Kidney (tissue), 13 donors: ENCODE measurements at regions not wholly inside any gene's neighbourhood (a gene's known extent, or its start where the extent isn't known, plus 50 kb on each side); places are given as distances from the start of the nearest gene placed in this dataset.

Experiments used
- DNase-seq, 5 donors: peaks; one replicate each; pipeline ENCODE4 v3.0.0-alpha.2; 2013 to 2020
- FAIRE-seq: peaks from 2 replicates; lab custom pipeline; 2012; peaks lifted over from hg19 to GRCh38; lab: Jason Lieb, UNC
- H3K27ac ChIP-seq, 2 donors: one replicate each; pipeline ENCODE4 v1.7.0; 2013; ENCODE audit warnings: low read depth in 2 of 2, low read length in 2 of 2, inconsistent platforms in 1 of 2
- H3K27me3 ChIP-seq: one replicate; pipeline ENCODE4 v1.7.1; 2013; ENCODE audit warnings: low read length, inconsistent platforms; ENCODE audit not compliant: control insufficient read depth, insufficient read depth
- H3K36me3 ChIP-seq, 3 donors: one replicate each; pipeline versions ENCODE4 v1.7.0 to v1.7.1; 2013; ENCODE audit warnings: low read length in 3 of 3, control low read depth in 1 of 3, inconsistent platforms in 1 of 3; ENCODE audit not compliant: insufficient read depth in 3 of 3, control insufficient read depth in 2 of 3
- H3K4me1 ChIP-seq, 3 donors: one replicate each; pipeline versions ENCODE4 v1.7.0 to v1.7.1; 2013; ENCODE audit warnings: low read length in 3 of 3, inconsistent platforms in 1 of 3, low read depth in 1 of 3; ENCODE audit not compliant: control insufficient read depth in 2 of 3, insufficient read depth in 2 of 3
- H3K4me3 ChIP-seq, 3 donors: one replicate each; pipeline versions ENCODE4 v1.7.0 to v1.8.1; 2013; ENCODE audit warnings: low read length in 3 of 3, control low read depth in 1 of 3, inconsistent platforms in 1 of 3
- H3K9ac ChIP-seq, 3 donors: one replicate each; pipeline versions ENCODE4 v1.7.0 to v1.7.1; 2013; ENCODE audit warnings: low read length in 3 of 3, control low read depth in 1 of 3, inconsistent platforms in 1 of 3
- H3K9me3 ChIP-seq, 3 donors: one replicate each; pipeline versions ENCODE4 v1.7.0 to v1.7.1; 2013; ENCODE audit warnings: low read length in 3 of 3, control low read depth in 1 of 3, inconsistent platforms in 1 of 3; ENCODE audit not compliant: control insufficient read depth in 2 of 3, insufficient read depth in 1 of 3
- intact Hi-C: fragments of 100-400 bp; cut with DNase I; formaldehyde crosslinking; loops from one replicate; pipeline ENCODE4 v1.11.1; 2022
- TF ChIP-seq, protein P1 (sequence below): IDR thresholded peaks from 3 replicates; pipeline ENCODE4 v1.5.1; 2012; ENCODE audit warnings: mild to moderate bottlenecking, moderate library complexity, borderline replicate concordance; ENCODE audit not compliant: insufficient read depth; ENCODE audit errors: extremely low read depth
- donor health status: control.
- donor health status: control.
- donor health status: control.
- donor health status: control.
- donor health status: control.
- donor health status: DM: yes; HTN: yes; CAD: no.
- donor health status: Normal renal cell carcinoma (clear cell type).

DNA sequence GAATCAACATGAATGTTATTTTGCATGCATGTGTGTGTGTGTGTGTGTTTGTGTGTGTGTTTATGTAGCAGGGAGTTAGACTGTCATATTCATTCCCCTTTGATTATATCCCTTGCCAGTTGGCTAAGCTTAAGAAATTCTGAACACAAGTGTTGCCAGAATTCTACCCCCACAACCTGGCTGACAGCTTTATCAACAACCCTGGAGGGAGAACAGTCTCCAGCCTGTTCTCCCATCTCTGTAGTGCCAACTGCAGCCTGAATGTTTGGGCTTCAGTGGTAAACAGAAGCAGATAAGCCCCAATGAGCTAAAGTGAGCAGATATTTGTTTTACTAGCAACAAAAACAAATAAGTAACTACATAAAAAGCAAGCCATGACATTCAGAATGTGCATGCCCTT is 162.6 kb upstream of the ABI3BP start:
- Histone ChIP-seq H3K9me3 (no peaks in the 10 kb centered on the region), H3K27ac (no peak overlapping the region), H3K4me1 (no peaks in the 10 kb centered on the region), H3K9ac (no peak overlapping the region), H3K36me3 (no peaks in the 10 kb centered on the region), H3K4me3 (no peak overlapping the region), H3K27me3 (no peaks in the 10 kb centered on the region)
- TF ChIP-seq, protein P1, sequence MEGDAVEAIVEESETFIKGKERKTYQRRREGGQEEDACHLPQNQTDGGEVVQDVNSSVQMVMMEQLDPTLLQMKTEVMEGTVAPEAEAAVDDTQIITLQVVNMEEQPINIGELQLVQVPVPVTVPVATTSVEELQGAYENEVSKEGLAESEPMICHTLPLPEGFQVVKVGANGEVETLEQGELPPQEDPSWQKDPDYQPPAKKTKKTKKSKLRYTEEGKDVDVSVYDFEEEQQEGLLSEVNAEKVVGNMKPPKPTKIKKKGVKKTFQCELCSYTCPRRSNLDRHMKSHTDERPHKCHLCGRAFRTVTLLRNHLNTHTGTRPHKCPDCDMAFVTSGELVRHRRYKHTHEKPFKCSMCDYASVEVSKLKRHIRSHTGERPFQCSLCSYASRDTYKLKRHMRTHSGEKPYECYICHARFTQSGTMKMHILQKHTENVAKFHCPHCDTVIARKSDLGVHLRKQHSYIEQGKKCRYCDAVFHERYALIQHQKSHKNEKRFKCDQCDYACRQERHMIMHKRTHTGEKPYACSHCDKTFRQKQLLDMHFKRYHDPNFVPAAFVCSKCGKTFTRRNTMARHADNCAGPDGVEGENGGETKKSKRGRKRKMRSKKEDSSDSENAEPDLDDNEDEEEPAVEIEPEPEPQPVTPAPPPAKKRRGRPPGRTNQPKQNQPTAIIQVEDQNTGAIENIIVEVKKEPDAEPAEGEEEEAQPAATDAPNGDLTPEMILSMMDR: no peak
- DNase-seq (peak in 1 of 5 donors; percentile 23), FAIRE-seq (no peak)
- intact Hi-C loops: no loop called here

DNA sequence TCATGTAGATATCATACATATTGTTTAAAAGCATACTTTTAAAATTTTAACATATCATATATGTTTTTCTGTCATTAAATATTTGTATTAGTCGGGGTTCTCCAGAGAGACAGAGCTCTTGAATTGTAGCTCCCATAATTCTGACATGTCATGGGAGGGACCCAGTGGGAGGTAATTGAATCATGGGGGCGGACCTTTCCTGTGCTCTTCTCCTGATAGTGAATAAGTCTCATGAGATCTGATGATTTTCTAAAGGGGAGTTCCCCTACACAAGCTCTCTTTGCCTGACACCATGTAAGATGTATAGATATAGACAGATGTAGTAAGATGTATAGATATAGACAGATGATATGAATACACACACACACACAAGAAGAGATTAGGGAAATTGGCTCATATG is 161.2 kb upstream of the ABI3BP start:
- intact Hi-C loops: no loop called here
- no peak overlapping the region for H3K9ac ChIP-seq
- no peak overlapping the region for H3K4me3 ChIP-seq
- H3K27me3 ChIP-seq: no peaks in the 10 kb centered on the region
- H3K36me3 ChIP-seq: no peaks in the 10 kb centered on the region
- TF ChIP-seq, protein P1: no peak
- DNase-seq (no peak), FAIRE-seq (no peak)
- H3K4me1 ChIP-seq: no peaks in the 10 kb centered on the region
- no peaks in the 10 kb centered on the region for H3K9me3 ChIP-seq
- H3K27ac ChIP-seq: no peak overlapping the region

DNA sequence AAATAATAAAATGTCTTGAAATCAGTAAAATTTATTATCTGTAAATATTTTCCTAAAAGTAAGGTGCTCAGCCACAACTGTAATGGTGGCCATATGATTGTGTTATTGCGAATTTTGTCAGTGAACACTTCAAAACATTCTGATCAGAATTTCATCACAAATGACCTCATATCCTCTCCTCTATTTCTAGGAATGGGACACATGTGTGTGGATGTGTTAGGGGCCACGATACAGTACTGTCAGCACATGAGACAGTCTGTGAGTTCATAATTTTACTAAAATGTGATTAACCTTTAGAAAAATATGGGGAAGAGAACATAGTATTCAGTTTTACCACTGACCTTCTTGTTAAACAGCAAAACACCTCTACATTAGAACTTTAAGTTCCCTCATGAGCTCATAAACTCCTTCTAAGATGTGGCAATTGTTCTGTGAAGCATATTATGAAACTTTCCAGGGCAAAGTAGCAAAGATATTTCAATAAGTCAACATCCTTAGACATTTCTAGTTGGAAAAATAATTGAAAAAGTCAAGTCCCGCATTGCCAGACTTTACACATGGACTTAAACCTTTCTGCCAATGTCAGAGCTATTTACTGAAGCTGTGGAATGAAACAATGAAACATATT is 158.2 kb upstream of the ABI3BP start:
- no peaks in the 10 kb centered on the region for H3K27me3 ChIP-seq
- no peak overlapping the region for H3K27ac ChIP-seq
- TF ChIP-seq, protein P1: no peak
- H3K36me3 ChIP-seq: no peaks in the 10 kb centered on the region
- DNase-seq: no peak
- H3K4me3 ChIP-seq: no peak overlapping the region
- no peaks in the 10 kb centered on the region for H3K9me3 ChIP-seq
- no peaks in the 10 kb centered on the region for H3K4me1 ChIP-seq
- no peak overlapping the region for H3K9ac ChIP-seq
- no peak for FAIRE-seq
- intact Hi-C loops: no loop called here

DNA sequence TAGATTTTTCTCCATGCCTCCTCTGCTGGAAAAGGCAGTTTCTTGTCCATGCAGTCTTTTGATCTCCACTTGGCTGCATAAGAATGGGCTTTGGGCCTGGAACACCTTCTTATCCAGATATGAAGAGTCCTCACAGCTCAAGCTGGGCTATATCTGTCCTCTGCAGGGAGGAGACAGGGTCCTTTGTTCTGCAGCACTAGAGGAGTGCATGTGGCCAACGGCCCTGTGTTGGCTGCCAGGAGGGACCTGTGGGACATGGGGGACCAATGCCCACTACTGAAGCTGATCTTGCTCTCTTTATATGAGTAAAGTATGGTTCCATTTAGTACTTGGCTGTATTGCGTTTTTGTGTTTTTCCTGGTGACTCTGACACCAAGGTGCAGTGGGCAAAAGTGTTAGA is 157.3 kb upstream of the ABI3BP start:
- Histone ChIP-seq H3K4me1 (no peaks in the 10 kb centered on the region), H3K4me3 (no peak overlapping the region), H3K9ac (no peak overlapping the region), H3K27ac (no peak overlapping the region), H3K27me3 (no peaks in the 10 kb centered on the region), H3K9me3 (no peaks in the 10 kb centered on the region), H3K36me3 (no peaks in the 10 kb centered on the region)
- TF ChIP-seq, protein P1: no peak
- FAIRE-seq (no peak), DNase-seq (no peak)
- intact Hi-C loops: no loop called here
